ENCODE measurements at regions not wholly inside any gene's neighbourhood (a gene's known extent, or its start where the extent isn't known, plus 50 kb on each side); places are given as distances from the start of the nearest gene placed in this dataset.

DNA sequence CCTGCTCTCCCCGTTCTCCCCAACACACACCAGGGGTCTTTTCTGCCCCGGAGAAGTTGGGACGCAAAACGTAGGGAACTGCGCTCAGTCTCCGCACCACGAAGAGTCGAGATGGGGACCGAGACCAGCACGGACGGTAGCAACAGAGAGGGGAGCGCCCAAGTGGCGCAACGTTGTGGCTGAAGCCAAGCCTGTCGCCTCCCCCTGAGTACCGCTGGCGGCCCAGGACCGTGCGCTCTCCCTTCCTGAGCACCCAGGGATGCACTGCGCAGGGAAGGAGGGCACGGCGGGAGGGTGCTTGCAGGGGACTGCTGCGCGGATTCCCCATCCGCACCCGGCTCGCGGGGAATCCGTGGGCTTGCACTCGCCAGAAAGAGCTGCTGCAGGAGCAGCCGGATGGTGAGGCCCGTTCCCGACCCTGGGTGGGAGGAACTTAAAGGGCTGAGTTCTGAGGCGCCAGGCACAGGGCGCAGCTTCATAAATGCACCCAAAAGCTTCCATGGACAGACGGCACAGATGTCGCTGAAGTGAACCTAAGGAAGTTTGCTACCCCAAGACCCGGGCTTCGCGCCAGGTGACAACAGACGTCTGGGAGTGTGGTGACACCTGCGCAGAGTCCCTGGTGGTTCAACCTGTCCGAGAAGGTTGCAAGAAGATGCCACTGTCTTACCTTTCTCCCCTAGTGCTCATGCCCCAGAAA lies 178.7 kb downstream of the TBXT start:
- Histone ChIP-seq H3K36me3 (no peaks in the 10 kb centered on the region), H3K9me3 (no peaks in the 10 kb centered on the region), H3K4me1 (peaks cover 0 to 12% of the 10 kb centered on the region in 2 donors), H3K27me3 (peaks cover 21 to 36% (median 33%) of the 10 kb centered on the region in 3 donors), H3K4me3 (peak overlapping the region; percentile 31 to 56 (median 49)), H3K27ac (no peak overlapping the region)
- in situ Hi-C loops (cut with MboI; ENCODE audit: low sequenced_read_pairs in 4 of 4) (no loop called here), intact Hi-C loops (cut with DNase I; ENCODE audit: low total_unique reads) (loop anchor here (2.0 kb wide), 1 partner anchor 16 kb away; no protein-coding TSS in a partner anchor)
- ATAC-seq = no peak
- DNase-seq = no peak
- TF ChIP-seq, protein P1, sequence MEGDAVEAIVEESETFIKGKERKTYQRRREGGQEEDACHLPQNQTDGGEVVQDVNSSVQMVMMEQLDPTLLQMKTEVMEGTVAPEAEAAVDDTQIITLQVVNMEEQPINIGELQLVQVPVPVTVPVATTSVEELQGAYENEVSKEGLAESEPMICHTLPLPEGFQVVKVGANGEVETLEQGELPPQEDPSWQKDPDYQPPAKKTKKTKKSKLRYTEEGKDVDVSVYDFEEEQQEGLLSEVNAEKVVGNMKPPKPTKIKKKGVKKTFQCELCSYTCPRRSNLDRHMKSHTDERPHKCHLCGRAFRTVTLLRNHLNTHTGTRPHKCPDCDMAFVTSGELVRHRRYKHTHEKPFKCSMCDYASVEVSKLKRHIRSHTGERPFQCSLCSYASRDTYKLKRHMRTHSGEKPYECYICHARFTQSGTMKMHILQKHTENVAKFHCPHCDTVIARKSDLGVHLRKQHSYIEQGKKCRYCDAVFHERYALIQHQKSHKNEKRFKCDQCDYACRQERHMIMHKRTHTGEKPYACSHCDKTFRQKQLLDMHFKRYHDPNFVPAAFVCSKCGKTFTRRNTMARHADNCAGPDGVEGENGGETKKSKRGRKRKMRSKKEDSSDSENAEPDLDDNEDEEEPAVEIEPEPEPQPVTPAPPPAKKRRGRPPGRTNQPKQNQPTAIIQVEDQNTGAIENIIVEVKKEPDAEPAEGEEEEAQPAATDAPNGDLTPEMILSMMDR (IDR thresholded peaks at IDR 0.05 in 4 of 5, conservative IDR thresholded peaks at IDR 0.05 in 1 of 5) = no peak
- no peak for TF ChIP-seq POLR2A (IDR thresholded peaks at IDR 0.05)

DNA sequence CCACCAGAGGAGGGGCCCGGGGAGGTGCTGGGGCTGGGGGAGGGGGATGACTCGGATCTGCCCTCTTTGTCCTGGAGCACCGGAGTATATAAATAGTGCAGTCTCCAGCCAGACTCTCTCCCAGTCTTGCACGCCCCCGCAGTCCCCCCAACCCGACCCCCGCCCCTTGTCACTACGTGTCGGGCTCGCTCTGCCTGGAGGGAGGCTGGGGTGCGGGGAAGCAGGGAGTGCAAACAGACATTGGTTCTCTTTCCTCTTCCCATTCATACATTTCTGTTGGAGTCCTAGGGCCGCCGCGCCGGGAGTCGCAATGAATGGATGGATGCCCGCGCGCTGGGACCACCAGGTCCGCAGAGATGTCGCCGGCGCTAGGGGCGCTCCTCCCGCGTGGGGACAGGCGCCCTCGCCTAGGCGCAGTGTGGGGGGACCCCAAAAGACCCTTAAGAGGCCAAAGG lies 179.3 kb downstream of the TBXT start:
- Histone ChIP-seq H3K36me3 (no peaks in the 10 kb centered on the region), H3K27me3 (peaks cover 21 to 36% (median 33%) of the 10 kb centered on the region in 3 donors), H3K27ac (no peak overlapping the region), H3K4me1 (peaks cover 0 to 12% of the 10 kb centered on the region in 2 donors), H3K4me3 (peak overlapping the region; percentile 31 to 56 (median 49)), H3K9me3 (no peaks in the 10 kb centered on the region)
- intact Hi-C loops (cut with DNase I; ENCODE audit: low total_unique reads) = loop anchor here (2.0 kb wide), 1 partner anchor 16 kb away; no protein-coding TSS in a partner anchor
- ATAC-seq (peak in 1 of 2 donors; percentile 16), DNase-seq (no peak)
- TF ChIP-seq POLR2A (IDR thresholded peaks at IDR 0.05) = no peak
- TF ChIP-seq, protein P1 (IDR thresholded peaks at IDR 0.05 in 4 of 5, conservative IDR thresholded peaks at IDR 0.05 in 1 of 5) = no peak
- in situ Hi-C loops (cut with MboI; ENCODE audit: low sequenced_read_pairs in 4 of 4) = no loop called here

DNA sequence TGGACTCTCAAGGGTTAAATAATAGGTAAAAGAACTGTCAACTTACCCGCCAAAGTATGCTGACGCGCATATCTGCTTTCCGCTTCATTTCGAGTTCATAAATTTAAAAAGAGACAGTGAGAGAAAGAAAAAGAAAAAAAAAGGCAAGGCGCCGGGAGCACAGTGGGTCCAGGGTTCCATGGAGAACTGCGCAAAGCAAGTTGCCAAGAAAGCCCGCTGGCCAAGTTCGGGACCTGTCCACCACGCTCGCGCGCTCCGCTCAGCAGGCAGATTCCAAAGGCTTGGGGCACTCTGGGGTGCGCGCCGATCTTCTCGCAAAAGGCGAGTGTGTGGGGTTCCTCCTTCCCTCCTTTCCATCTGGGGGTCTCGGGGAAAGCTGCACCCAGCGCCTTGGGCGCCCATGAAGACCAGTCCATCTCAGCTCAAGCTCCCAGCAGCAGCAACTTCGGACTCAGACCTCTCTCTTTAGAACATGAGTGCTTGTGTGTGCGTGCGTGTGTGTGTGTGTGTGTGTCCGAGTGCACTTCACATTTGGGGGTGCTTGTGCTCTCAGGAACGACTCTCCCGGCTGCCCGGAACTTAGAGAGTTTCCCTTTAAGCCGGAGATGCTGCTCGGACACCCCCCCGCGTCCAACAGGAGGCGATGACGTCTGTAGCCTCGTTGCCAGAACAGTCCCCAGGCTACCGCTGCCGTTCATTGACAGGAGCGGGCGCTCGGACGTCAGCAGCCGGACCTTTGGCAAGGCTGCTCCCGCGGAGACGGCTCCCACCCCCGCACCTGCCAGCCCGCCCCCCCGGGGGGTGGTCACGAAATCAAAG lies 180.0 kb downstream of the TBXT start:
- Histone ChIP-seq H3K4me1 (peaks cover 0 to 12% of the 10 kb centered on the region in 2 donors), H3K27me3 (peaks cover 21 to 36% (median 33%) of the 10 kb centered on the region in 3 donors), H3K4me3 (peak overlapping the region; percentile 31 to 56 (median 49)), H3K27ac (peak overlapping the region in 1 of 4 donors; percentile 25), H3K9me3 (no peaks in the 10 kb centered on the region), H3K36me3 (no peaks in the 10 kb centered on the region)
- intact Hi-C loops (cut with DNase I; ENCODE audit: low total_unique reads) (loop anchor here (2.0 kb wide), 1 partner anchor 17 kb away; no protein-coding TSS in a partner anchor), in situ Hi-C loops (cut with MboI; ENCODE audit: low sequenced_read_pairs in 4 of 4) (no loop called here)
- DNase-seq = peak; percentile 16 to 41
- ATAC-seq = peak; percentile 48 to 51
- TF ChIP-seq, protein P1 (IDR thresholded peaks at IDR 0.05 in 4 of 5, conservative IDR thresholded peaks at IDR 0.05 in 1 of 5) = no peak
- TF ChIP-seq POLR2A (IDR thresholded peaks at IDR 0.05) = no peak

DNA sequence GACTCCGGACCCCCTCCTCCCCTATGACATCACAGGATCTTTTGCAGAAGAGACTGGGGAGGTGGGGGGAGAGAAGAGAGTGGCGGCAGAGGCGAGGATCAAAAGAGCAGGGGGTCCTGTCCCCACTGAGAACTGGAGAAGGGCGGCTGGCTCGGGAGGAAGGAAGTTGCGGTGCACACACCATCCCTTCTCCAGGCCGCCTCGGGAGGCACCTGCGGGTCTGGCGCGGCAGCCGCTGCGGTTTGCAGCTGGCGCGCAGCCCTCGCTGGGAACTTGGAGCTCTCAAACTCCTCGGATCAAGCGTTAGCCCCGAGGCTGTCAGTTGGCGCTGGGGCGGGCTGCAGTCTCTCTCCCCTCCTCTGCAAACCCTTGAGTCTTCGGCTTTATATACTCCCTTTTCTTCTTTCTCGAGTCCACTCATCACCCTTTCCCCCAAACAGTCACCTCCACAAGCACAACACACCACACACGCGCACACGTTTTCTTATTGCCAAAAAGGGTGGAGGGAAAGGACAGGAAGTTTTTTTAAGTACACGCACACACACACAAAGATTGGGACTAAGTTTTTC lies 180.7 kb downstream of the TBXT start:
- Histone ChIP-seq H3K36me3 (no peaks in the 10 kb centered on the region), H3K4me1 (peaks cover 0 to 12% of the 10 kb centered on the region in 2 donors), H3K9me3 (no peaks in the 10 kb centered on the region), H3K27me3 (peaks cover 21 to 36% (median 33%) of the 10 kb centered on the region in 3 donors), H3K27ac (peak overlapping the region in 1 of 4 donors; percentile 25), H3K4me3 (peak overlapping the region; percentile 31 to 56 (median 49))
- TF ChIP-seq, protein P1 (IDR thresholded peaks at IDR 0.05 in 4 of 5, conservative IDR thresholded peaks at IDR 0.05 in 1 of 5) = no peak
- no peak for TF ChIP-seq POLR2A (IDR thresholded peaks at IDR 0.05)
- intact Hi-C loops (cut with DNase I; ENCODE audit: low total_unique reads) = no loop called here
- no peak for DNase-seq
- no peak for ATAC-seq
- in situ Hi-C loops (cut with MboI; ENCODE audit: low sequenced_read_pairs in 4 of 4) = no loop called here

Measured in gastrocnemius medialis (tissue), 4 donors.